GM13976 (cell line): ENCODE measurements at regions not wholly inside any gene's neighbourhood (a gene's known extent, or its start where the extent isn't known, plus 50 kb on each side); places are given as distances from the start of the nearest gene placed in this dataset.

Experiments
- DNase-seq: peaks from one replicate; pipeline ENCODE4 v3.0.0; 2012; ENCODE audit warnings: low spot score
- in situ Hi-C: fragments of 300-500 bp; cut with MboI; formaldehyde crosslinking; loops from one replicate; pipeline ENCODE4 v1.12.0; 2022; ENCODE audit warnings: low sequenced_read_pairs, mixed read lengths, inconsistent platforms; ENCODE audit not compliant: unreplicated experiment
- TF ChIP-seq, protein P1 (sequence below): IDR thresholded peaks from 2 replicates; pipeline ENCODE4 v1.5.1; 2012; ENCODE audit warnings: borderline replicate concordance, mild to moderate bottlenecking; ENCODE audit not compliant: insufficient read depth; ENCODE audit errors: extremely low read depth, missing control alignments, control extremely low read depth

DNA sequence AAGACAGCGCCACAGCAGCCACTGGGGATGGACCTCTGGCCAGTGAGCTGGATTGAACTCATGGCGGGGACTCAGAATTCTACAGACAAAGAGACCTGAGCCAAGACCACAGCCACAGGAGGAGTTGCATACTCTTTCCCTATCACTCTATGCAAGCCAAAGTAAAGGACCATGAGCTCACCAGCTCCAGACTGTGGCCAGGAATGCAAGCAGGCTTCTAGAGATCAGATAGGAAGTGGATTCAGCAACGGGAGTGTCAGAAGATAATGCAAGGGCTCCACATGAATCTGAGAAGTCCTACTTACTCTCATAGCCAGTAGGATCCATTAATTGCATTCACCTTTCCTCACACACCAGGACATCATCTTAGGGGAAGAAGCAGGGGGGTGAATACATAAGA lies 415.4 kb upstream of the POU3F3 start:
- in situ Hi-C loops: no loop called here
- TF ChIP-seq, protein P1, sequence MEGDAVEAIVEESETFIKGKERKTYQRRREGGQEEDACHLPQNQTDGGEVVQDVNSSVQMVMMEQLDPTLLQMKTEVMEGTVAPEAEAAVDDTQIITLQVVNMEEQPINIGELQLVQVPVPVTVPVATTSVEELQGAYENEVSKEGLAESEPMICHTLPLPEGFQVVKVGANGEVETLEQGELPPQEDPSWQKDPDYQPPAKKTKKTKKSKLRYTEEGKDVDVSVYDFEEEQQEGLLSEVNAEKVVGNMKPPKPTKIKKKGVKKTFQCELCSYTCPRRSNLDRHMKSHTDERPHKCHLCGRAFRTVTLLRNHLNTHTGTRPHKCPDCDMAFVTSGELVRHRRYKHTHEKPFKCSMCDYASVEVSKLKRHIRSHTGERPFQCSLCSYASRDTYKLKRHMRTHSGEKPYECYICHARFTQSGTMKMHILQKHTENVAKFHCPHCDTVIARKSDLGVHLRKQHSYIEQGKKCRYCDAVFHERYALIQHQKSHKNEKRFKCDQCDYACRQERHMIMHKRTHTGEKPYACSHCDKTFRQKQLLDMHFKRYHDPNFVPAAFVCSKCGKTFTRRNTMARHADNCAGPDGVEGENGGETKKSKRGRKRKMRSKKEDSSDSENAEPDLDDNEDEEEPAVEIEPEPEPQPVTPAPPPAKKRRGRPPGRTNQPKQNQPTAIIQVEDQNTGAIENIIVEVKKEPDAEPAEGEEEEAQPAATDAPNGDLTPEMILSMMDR: no peak
- DNase-seq: no peak

- TF ChIP-seq, protein P1: no peak
- in situ Hi-C loops: no loop called here
- no peak for DNase-seq
These were observed 410.8 kb upstream of the POU3F3 start for GRCh38 chr2:104443145-104443544.

DNA sequence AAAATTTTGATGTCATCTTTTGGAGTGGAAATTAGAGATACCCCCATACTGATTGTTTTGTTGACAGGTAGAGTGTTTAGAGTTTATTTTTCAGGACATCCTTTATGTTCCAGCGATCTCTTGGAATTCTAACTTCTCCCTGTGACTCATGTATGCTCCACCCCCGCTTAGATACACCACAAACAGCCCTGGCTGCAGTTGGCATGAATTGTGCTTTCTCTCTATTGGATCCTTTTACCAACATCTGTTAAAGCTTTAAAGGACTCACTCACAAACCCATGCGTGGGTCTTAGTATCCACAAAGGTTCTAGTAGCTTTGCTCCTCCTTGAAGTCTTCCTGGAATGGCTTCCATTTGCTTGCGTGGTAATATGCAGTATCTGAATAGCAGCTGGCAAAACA lies 409.5 kb upstream of the POU3F3 start:
- TF ChIP-seq, protein P1: no peak
- in situ Hi-C loops: no loop called here

DNA sequence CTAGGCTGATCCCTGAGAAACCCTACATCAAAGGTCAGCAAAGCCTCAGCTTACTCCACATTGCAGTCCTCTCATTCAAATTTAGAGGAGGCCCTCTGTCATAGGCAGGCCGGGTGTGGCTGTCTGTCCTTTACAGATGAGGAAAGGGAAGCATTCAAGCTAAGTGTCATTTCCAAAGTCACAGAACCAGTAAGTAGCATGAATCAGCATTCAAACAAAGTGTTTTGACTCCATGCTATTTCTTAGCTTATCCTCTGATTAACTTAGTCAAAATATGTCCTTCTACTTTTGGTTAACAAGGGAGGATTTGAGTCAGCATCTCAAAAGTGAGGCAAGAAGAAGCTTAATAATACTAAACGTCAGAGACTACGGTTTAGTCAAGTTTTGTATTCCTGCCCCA lies 409.0 kb upstream of the POU3F3 start:
- in situ Hi-C loops: no loop called here
- no peak for DNase-seq

More for the DNA sequence above, 409.5 kb upstream of the POU3F3 start:
- DNase-seq: no peak

GRCh38 chr2:104447831-104448434 lies 406.0 kb upstream of the POU3F3 start:
- in situ Hi-C loops: no loop called here

More for the DNA sequence above, 409.0 kb upstream of the POU3F3 start:
- TF ChIP-seq, protein P1: no peak

GRCh38 chr2:104448661-104449440 lies 405.1 kb upstream of the POU3F3 start:
- TF ChIP-seq, protein P1: no peak
- in situ Hi-C loops: no loop called here
- DNase-seq: no peak

More at GRCh38 chr2:104447831-104448434, 406.0 kb upstream of the POU3F3 start:
- no peak for DNase-seq
- TF ChIP-seq, protein P1: no peak
